NCI-H82 (cell line): ENCODE measurements at regions not wholly inside any gene's neighbourhood (a gene's known extent, or its start where the extent isn't known, plus 50 kb on each side); places are given as distances from the start of the nearest gene placed in this dataset.

Experiments used
- DNase-seq: peaks from one replicate; lab custom pipeline; 2025; lab: John Stamatoyannopoulos, UW

DNA sequence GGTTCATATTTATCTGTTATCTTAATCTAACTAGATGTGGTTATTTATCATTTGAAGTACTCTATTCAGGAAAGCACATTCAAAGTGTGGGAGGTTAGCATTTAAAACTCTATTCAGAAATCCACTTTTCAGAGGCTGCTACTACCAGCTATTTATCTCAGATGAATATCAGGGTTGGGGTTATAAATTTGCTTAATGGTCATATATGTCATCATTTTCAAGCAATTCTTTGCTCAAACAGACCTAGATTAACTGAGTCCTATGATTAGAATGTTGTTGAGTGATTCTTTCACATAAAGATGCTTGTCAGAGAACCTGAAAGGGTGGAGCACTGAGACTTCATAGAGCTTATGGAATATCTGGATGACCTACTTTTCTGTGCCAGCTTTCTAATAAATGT lies 436.9 kb upstream of the TGFBR2 start:
- DNase-seq, result no peak

DNA sequence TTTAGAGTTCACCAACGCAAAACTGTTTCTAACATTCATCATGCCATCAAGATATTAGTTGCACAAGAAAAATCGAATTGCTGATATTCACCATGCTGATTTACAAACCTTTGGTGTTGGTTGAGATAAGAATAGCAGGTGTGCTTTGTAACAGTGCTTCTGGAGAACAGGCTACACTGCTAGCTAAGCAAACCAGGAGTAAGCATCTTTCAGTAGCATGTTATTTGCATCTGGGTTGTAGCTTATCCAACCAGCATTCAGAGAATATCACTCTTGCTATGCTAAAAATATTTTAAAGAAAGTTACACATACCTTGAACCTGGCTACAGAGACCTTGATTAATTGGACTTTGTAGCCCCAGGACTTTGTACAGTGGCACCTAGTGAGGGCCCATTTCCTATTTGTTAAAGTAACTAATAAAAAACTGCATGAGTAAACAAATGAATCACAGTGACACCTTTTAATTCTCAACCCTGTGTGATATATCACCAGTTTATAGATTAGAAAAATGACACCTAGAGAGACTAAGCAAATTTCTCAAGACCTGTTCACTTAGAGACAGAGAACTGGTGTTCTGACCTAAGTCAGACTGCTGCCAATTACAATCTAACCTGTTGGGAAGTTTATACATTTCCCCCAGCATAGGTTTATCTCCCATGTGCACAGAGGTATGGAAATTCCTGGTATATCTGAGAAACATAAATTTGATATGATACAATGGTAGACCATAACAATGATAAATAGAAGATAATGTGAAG lies 435.5 kb upstream of the TGFBR2 start:
- DNase-seq, result no peak

DNA sequence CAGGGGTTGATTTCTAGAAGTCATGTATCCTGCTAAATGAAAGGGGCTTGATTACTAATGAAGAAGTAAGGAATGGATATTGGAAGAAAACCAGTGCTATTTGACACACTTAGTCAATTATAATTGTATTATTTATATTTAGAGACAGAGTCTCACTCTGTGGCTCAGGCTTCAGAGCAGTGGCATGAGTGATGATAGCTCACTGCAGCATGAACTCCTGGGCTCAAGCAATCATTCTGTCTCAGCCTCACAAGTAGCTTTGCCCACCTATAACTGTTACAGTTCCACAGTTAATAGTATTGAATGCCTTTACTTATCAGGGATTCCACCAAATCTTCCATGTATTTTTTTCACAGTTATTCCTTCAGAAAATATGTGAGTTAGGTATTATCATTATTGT lies 432.0 kb upstream of the TGFBR2 start:
- DNase-seq, result no peak

DNA sequence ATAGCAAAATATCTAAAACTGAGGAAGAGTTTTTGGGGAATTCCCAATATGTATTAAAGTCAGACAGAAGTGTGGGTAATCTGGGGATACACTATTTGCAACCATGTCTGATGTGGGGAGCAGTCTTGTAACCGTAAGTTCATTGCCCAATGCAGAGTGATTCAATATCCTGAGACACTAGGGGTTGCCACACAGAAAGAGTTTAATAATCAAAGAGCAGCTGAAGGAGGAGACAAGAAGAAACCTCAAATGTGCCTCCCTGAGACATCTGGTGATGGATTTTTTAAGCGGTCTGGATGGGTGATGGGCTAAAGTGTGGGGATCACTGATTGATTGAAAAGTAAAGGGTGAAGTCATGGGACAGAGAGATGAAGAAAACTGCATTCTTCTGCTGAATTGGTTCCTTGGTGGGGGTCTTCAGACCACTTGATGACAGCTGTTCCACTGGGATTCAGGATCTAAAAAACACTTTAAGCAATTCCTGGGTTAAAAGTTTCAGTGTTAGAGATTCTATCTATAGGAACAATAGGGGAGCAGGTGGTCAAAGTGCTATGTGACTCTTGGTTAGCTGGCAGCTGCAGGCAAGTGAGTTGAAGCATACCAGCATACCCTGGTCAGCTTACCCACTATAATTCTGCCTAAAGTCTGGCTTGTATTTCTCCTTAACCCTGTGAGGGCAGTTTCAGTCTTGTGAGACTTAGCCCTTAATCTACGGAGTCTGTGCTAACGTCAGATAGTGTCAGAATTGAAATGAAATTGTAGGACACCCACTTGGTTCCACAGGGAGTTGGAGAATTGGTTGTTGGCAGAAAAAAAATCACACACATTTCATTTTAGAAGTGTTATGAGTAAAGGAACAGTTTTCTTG lies 425.9 kb upstream of the TGFBR2 start:
- DNase-seq, result no peak

DNA sequence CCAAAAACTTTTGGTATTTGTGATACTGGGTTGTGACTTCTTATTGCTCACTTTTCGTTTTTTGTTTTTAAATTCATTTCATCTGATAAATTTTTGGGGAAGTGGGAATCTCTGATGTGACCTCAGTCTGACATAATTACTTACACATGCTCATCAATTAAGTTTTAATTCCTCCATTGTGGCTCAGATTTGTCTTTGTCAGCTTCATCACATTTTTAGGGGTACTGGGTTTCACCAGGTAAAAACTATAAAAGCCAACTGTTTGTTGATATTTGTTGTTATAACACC lies 425.3 kb upstream of the TGFBR2 start:
- DNase-seq, result no peak

DNA sequence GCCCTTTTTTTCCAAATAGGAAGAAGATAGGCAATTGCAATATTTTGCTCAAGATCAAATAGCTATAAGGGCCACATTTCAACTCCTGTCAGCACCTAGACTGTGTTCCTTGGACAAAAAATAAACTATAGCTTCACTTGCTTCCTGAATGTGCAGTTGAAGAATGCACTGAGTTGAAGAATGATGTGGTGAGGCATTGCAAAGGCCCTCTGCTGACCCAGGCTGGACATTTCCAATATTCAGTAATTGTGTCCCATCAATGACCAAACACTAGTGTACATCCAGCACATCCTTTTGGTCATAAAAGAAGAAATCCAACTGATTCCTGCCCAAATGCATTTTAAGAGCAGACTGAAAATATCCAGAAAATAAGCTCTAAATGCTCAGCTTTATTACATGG lies 424.8 kb upstream of the TGFBR2 start:
- DNase-seq, result no peak

DNA sequence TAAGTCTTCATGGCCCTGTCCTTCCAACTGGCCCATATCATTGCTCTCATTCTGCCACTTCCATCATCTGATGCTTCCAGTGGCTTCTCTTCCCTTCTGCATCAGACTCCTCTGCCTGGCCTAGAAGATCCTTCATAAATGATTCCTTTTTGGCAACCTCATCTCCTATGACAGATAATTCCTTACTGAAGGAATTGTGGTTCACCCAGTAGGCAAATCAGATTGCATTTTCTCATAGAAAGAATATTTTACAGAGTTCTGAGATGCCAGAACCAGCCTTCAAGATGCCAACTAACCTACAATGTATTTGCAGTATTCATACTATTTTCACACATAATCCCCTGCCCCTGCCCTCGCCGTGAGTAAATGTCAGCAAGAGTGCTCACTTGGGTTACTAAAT lies 423.0 kb upstream of the TGFBR2 start:
- DNase-seq, result no peak

DNA sequence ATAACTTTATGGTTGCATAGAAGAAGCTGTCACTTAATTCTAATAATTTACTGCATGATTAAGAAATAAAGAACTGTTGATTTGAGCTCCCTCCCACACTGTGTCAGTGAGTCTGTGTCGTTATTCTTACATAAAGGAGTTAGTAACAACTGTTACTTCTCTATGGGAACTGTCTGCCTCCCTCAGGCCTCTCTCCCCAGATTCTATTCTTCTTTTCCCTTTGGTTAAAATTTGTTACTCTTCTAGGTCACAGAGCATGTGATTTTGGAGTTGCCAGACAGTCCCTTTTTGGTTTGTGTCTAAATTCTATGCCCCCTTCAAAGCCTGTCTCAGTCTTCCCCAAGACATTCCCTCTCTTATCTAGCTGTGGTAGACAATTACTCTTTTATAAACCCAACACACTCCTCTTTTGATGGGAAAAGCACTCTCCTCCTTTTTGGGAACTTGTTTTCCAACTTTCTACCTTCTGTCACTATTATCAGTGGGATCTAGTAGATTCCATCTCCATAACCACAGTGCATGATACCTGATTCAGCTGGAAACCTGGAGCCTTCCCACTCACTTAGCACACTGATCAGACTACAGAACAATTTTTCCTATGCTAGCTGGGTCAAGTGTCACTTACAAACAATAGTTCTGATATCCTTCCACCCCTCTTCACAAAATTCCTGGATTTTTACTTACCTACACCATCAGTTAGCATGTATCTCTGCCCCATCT lies 422.1 kb upstream of the TGFBR2 start:
- no peak for DNase-seq

DNA sequence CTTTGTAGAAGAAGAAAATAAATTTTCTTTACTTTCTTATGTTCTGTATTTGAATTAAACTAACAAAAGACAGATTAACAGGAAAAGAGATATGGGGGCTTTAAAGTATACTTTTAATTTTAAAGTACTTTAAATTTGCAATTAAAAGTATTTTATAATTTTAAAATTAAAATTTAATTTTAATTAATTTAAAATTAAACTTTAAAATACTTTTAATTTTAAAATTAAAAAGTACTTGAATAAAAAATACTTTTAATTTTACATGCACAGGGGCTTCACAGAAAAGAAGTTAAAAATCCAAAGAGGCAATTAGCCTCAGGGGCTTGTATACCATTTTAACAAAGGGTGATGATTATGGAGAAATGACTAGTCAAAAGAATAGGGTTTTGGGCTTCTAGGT lies 420.5 kb upstream of the TGFBR2 start:
- DNase-seq, result no peak

DNA sequence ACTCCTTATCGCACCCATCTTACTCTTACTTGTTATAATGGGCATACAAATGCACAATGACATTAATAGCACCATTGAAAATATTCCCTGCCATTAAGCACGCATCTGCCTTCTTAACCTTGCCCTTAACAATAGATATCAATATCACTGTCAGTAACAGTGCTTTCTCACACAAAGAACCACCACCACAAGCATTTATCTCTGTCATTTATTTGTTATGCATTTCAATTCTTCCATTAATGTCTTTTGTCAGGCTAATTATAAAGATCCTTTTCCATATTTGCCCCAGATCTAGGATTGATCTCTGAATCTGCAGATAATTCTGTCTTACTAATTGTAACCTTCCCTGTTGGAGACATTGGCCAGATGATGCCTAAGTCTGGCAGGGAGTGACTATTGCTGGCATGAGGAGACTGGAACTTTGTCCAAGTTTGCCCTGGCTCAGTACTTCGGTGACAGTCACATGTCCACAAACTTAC lies 419.6 kb upstream of the TGFBR2 start:
- no peak for DNase-seq

DNA sequence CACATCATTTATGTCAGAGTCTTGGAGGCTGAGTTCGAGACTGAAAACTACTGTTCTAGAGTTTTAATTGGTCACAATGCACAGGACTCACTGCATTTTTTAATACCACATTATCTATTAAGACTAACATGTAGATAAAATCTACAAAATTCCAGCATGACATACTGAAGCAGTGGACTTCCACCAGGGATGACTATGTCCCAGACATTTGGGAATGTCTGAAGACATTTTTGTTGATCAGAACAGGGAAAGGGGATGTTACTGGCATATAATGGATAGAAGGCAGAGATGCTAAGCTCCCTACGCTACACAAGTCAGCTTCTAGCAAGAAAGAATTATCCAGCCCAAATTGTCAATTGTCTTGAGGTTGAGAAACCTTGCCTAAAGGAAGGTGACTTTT lies 419.0 kb upstream of the TGFBR2 start:
- DNase-seq, result no peak

DNA sequence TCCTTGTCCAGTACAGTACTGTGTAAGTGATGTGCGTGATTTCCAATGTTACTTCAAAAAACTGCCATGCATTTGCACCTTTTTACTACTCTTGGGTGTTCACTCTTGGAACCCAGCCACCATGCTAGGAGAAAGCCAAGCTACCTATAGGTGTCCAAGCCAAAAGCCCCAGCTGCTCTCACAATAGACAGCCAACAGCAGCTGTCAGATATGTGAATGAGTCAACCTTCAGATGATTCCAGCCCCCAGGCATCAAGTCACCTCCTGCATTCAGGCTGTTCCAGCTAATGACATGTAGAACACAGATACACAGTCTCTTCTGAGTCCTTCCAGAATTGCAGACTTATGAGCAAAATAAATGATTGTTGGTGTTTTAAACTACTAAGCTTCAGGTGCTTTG lies 417.7 kb upstream of the TGFBR2 start:
- DNase-seq, result no peak

DNA sequence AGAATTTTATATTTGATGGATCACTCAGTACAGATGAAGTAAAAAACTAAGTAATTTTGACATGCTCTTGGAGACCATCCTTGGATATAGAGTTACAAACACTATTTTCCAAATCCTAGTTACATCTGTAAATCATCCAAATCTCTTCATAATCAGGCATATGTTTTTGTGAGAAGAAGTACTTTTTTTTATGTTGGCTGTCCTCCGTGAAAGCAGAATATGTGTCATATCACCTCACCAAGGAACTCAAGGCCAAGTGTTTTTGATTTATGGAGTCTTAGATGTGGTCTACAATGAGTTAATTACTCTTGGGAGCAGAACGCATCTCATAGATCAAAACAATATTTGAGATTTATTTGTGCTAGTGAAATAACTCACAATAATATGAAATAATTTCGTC lies 416.5 kb upstream of the TGFBR2 start:
- DNase-seq, result no peak

DNA sequence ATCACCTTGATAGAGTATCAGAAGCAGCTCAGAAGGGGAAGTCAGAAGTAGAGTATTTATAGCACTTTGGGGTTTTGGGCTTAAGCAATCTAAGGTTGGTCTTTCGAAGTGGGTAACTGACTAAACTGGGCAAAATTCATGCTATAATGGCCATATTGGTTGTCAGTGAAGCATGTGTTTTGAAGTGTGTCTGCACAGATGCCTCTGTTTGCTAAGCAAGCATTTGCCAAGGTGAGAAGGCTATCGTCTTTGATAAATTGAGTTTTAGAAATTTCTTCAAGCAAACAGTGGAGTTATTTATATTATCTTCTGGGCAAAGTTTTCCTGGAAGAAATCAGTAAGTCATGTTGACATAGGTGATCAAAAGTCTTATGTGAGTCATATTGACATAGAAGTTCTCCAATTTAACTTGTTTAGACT lies 412.8 kb upstream of the TGFBR2 start:
- DNase-seq, result no peak

DNA sequence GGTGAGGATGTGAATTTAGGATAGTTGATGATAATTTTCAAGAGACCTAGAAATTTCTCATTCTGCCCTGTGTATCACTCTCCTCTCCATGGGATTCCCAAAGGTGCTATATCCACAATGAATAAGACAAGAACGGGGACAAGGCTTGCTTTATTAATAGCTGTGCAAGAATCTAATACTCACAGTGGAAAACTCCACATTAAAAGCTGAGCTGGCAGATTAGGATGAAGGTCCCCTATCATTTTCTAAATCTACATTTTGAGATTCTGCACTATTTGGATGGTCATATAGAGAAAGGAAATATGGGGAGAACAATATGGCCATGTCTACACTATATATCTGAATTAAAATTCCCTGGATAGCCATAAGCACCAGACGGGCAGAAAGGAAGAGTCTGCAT lies 411.0 kb upstream of the TGFBR2 start:
- DNase-seq, result no peak

DNA sequence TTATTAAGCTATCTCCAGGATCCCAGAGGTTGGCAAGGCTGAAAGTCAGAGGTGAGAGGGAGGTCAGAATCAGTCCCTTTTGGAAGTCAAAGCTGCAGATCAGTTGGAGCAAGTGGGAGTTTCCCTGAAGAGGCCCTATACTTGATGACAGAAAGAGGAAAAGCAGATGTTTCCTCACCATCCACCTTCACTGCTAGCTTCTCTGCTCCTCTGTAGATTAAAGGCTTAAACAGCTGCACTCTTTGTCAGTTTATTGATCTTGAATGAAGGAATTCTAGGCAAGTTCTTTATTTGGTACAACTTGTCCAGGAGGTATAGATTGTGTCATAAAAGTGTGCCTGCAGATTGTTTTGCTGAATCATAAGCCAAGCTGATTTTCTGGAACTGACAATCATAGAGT lies 408.2 kb upstream of the TGFBR2 start:
- DNase-seq, result no peak

DNA sequence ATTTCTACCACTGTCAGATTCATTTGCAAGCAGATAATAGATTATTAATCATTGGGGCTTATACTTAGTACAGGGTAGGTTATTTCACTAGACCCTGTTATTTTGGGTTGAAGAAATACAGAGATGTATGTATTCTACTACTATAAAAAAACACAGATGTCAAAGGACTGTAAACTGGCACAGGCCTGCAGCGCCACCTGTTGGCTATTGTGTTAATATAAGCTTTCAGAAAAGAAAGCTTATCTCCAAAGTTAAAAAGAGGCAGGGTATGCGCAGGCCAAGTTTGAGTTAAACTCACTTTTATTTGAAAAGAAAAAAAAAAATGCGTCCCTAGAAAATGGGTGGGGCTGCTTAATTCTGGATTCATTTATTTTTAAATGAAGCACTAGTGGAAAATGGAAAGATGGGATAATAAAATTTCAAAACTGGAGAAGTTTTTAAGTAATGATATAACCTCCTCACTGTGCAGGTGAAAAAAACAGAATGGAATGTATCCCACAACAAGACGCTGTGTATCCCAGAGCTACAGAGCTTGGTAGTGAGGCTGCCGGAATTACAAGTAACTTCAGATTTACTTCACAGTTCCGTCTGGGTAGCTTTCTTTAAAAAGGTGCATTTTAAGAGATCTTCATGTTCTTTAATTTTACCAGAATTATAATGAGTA lies 407.2 kb upstream of the TGFBR2 start:
- DNase-seq, result peak; percentile 74

DNA sequence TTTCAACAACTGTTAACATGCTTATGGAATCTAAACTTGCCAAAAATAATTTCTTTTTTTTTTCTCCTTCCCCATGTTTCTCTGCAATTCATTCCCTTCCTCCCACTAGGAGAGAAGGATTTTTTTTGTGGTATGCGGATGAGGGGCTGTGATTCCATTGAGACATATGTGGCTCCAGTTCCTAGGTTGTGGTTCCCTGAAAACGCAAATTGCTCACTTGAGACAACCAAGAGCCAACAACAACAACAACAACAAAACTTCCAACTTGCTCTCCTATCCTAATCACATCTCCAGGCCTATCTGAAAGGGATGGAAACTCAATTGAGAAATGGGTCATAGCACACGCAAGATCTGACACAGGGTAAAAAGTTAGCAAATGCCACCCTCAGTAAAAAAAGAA lies 406.5 kb upstream of the TGFBR2 start:
- DNase-seq, result no peak

DNA sequence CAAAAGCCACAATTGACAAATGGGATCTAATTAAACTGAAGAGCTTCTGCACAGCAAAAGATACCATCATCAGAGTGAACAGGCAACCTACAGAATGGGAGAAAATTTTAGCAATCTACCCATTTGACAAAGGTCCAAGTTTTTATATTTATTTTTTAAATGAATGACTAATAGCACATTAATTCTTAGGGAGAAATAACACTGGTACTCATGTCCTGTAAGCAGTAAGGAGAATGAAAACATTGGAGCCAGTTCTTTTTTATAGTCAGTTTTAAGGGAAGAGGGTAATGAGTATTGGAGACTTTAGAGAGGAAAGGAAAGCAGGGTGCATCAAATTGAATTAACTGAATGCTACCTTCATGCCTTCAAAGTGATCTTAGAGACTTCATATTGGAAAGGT lies 404.7 kb upstream of the TGFBR2 start:
- DNase-seq, result no peak

DNA sequence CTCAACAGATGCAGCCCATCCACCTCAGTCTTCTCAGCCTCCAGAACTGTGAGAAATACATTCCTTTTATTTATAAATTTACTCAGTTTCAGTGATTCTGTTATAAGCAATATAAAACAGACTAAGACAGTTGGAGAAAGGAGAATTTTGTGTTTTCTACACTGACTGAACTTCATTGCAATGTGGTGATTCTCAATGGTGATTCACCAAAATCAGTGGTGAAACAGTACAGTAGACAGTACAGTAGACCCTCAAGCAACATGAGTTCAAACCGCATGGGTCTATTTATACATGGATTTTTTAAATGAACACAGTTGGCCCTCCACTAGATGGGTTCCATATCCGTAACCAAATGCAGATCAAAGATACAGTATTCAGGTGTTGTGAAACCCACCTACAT lies 403.1 kb upstream of the TGFBR2 start:
- no peak for DNase-seq

DNA sequence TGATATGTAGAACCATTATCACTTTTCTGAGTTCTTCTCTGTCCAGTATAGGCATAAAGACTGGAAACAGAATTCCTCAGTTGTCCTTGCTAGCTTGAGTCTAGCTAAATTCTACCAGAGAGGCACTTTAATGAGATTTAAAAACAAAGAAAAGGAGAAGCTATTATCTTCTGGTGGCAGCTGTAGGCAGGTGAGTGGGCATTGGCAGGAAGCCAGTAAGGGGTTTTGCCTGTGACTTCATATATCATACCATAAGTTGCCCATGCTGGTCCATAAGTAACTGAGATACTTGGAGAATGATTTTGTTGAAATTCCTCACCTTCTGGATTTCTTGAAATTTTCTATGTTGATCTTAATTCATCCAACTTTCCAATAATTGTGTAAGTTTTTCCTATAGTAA lies 402.3 kb upstream of the TGFBR2 start:
- peak; percentile 25 for DNase-seq

DNA sequence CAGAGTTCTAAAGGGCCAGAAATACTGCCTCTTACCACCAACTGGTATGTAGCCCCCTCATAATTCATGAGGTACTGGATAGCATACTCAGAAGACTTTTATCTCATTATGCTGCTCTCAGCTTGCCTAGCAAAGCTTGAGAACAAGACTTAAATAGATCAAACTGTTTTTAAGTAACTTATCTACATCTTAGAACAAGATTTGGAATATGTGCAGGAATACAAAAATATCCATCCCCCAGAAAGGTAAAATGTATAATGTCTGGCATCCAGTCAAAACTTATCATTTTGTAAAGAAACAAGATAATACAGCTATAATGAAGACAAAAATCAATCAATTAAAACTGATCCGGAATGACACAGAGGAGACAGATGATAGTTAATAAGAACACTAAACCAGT lies 400.4 kb upstream of the TGFBR2 start:
- no peak for DNase-seq
